ENCODE measurements at regions not wholly inside any gene's neighbourhood (a gene's known extent, or its start where the extent isn't known, plus 50 kb on each side); places are given as distances from the start of the nearest gene placed in this dataset.
A peak's percentile ranks its signal among the peaks of the same experiment; 100 is the strongest.

DNA sequence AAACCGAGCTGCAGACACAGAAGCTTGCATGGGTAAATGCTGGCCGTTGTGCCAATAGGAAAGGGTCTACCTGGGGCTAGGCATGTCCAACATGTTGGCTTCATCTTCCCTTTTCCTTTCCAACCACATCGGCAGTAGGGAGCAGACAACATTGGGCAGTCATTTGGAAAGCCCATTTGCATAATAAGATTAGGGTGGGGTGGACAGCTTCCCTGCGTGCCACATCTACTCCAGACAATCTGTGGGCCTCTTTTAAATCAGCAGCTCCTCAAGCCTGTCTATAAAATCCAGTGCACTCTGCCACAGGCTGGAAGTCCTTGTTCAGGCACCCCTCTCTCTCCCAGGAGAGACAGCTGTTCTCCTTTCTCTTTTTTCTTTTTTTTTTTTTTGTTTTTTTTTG lies 203.6 kb upstream of the KYNU start:
- WGBS (ENCODE audit: missing lambda C conversion rate), result 88% methylated on average over 4 of the region's 4 CpGs
- FAIRE-seq, result no peak
- CTCF ChIA-PET, result no interaction called here

DNA sequence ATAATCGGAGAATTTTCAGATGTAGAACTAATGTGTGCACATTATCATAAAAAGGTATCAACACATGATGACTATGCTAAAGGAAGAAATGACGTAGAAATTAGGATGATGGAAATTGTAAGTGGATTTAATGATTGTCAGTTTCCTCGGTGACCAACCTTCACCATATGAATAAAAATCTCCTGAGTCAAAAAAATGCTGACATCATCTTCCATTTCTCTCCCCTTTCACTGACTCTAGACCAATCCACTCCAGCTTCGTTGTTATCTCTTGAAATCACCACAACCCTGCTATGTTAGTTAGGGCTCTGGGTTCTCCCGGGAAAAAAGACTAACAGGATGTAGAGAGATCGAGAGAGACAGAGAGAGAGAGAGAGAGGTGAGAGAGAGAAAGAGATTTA lies 204.8 kb upstream of the KYNU start:
- TF ChIP-seq ZFP36 (IDR thresholded peaks at IDR 0.05; ENCODE audit: borderline replicate concordance, partially characterized antibody) (no peak), HDAC2 (IDR thresholded peaks at IDR 0.05) (no peak), MAFK (IDR thresholded peaks at IDR 0.05; ENCODE audit: partially characterized antibody) (peak; percentile 79)
- TF ChIP-seq, protein P1, sequence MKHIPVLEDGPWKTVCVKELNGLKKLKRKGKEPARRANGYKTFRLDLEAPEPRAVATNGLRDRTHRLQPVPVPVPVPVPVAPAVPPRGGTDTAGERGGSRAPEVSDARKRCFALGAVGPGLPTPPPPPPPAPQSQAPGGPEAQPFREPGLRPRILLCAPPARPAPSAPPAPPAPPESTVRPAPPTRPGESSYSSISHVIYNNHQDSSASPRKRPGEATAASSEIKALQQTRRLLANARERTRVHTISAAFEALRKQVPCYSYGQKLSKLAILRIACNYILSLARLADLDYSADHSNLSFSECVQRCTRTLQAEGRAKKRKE (CRISPR knock-in tag; IDR thresholded peaks at IDR 0.05; ENCODE audit: low read depth), result no peak
- Histone ChIP-seq H3K27ac (no peak overlapping the region), H3K4me1 (no peaks in the 10 kb centered on the region), H3K4me3 (no peak overlapping the region), H3K4me2 (no peak overlapping the region), H3K9me3 (no peaks in the 10 kb centered on the region)
- ChIA-PET POLR2A (interaction anchor here (0.6 kb wide), 1 partner anchor 18 kb away, joined by 3 read pairs; no protein-coding TSS in a partner anchor), CTCF (no interaction called here)
- no peak for FAIRE-seq
- DNase-seq (ENCODE audit: low read depth in 1 of 2, low spot score in 1 of 2), result no peak
- no peak for ATAC-seq
- 84% methylated on average over 6 of the region's 6 CpGs for WGBS (ENCODE audit: missing lambda C conversion rate)

More for the DNA sequence above, 203.6 kb upstream of the KYNU start:
- ATAC-seq, result no peak
- H3K27ac ChIP-seq, result no peak overlapping the region
- TF ChIP-seq NR3C1 (IDR thresholded peaks at IDR 0.05) (no peak), NFE2L2 (conservative IDR thresholded peaks at IDR 0.05; ENCODE audit: low read length) (no peak), TP53 (CRISPR knock-in tag; IDR thresholded peaks at IDR 0.05) (no peak), ZC3H11A (IDR thresholded peaks at IDR 0.05) (no peak)
- H3K9me3 ChIP-seq, result no peaks in the 10 kb centered on the region
- POLR2A ChIA-PET, result no interaction called here
- no peak overlapping the region for H3K4me3 ChIP-seq
- no peaks in the 10 kb centered on the region for H3K4me1 ChIP-seq
- DNase-seq (ENCODE audit: low read depth in 1 of 2, low spot score in 1 of 2), result no peak
- no peak overlapping the region for H3K4me2 ChIP-seq

DNA sequence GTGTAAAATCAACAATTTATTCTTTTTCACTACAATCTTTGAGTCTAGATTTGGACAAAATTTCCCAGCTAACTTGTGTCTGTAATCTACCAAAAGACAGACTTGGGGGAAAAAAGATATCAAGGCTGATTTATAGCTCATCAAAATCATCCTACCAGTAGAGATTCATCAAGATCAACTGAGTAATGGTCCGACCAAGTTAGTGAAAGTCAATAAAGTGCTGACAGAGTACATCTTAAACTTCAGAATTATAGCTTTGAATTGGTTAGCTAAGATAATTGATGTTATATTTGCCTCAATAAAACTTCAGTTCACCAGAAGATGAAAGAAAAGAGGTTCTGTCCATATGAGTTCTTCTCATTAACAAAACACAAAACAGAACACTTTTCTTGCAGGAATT lies 207.1 kb upstream of the KYNU start:
- Histone ChIP-seq H3K4me1 (no peaks in the 10 kb centered on the region), H3K4me3 (no peak overlapping the region), H3K27ac (no peak overlapping the region), H3K9me3 (no peaks in the 10 kb centered on the region), H3K4me2 (no peak overlapping the region)
- TF ChIP-seq MAFK (IDR thresholded peaks at IDR 0.05; ENCODE audit: partially characterized antibody) (peak; percentile 41), RAD21 (conservative IDR thresholded peaks at IDR 0.05 in 1 of 2, IDR thresholded peaks at IDR 0.05 in 1 of 2) (no peak)
- DNase-seq (ENCODE audit: low read depth in 1 of 2, low spot score in 1 of 2), result no peak
- CTCF ChIA-PET, result interaction anchor here (1.9 kb wide), 1 partner anchor 12 kb away, joined by 7 read pairs; no protein-coding TSS in a partner anchor
- POLR2A ChIA-PET, result no interaction called here
- WGBS (ENCODE audit: missing lambda C conversion rate), result 39% methylated on average over 1 of the region's 1 CpG
- no peak for FAIRE-seq
- no peak for ATAC-seq

DNA sequence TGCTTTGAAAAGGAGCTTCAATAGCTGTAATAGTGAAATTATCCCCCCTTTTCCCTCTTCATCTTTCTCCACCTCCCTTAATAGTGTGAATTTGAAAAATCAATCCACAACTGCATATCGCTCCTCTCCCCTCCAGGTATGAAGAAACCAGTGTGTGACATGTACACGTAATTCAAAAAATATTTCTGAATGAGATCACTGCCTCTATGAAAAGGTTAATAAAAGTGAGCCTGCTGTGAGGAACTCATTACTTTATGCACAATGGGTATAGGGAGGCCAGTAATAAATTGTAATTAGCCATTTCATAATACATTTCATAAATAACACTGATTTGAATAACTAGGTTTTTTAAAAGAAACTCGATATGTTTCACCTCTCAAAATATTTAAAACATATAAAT lies 209.0 kb upstream of the KYNU start:
- H3K4me3 ChIP-seq, result no peak overlapping the region
- 51% methylated on average over 3 of the region's 3 CpGs for WGBS (ENCODE audit: missing lambda C conversion rate)
- DNase-seq (ENCODE audit: low read depth in 1 of 2, low spot score in 1 of 2) (no peak), FAIRE-seq (no peak), ATAC-seq (no peak)
- no peak for TF ChIP-seq ZFP36 (IDR thresholded peaks at IDR 0.05; ENCODE audit: borderline replicate concordance, partially characterized antibody)
- TF ChIP-seq HOXA7 (CRISPR knock-in tag; IDR thresholded peaks at IDR 0.05), result no peak
- no peak for TF ChIP-seq MAFK (IDR thresholded peaks at IDR 0.05; ENCODE audit: partially characterized antibody)
- TF ChIP-seq HOXB5 (CRISPR knock-in tag; IDR thresholded peaks at IDR 0.05), result no peak
- no peak for TF ChIP-seq NPAS2 (CRISPR knock-in tag; IDR thresholded peaks at IDR 0.05; ENCODE audit: borderline replicate concordance)
- no peaks in the 10 kb centered on the region for H3K4me1 ChIP-seq
- ChIA-PET CTCF (no interaction called here), POLR2A (no interaction called here)
- no peaks in the 10 kb centered on the region for H3K9me3 ChIP-seq
- no peak overlapping the region for H3K27ac ChIP-seq
- H3K4me2 ChIP-seq, result no peak overlapping the region

DNA sequence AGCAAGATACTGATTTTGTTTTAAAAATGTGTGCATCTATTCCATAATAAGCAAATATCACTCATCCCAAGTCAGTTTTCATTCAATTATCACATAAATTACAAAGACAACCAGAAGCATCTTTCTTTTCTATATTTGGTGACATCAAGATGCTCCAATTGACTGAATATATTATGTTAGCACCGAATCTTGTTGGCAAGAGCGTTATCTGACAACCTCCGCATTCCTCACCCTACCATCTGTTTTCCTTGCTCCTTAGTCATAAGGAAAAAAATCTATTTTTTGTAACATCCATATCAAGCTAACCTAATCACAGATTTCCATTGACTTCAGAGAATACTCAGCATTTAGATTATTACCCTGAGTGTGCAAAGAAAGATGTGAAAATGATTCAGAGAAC lies 212.2 kb upstream of the KYNU start:
- TF ChIP-seq, protein P1 (CRISPR knock-in tag; IDR thresholded peaks at IDR 0.05; ENCODE audit: low read depth), result no peak
- no peak overlapping the region for H3K27ac ChIP-seq
- CTCF ChIA-PET, result no interaction called here
- no peak overlapping the region for H3K4me2 ChIP-seq
- FAIRE-seq (no peak), DNase-seq (ENCODE audit: low read depth in 1 of 2, low spot score in 1 of 2) (no peak), ATAC-seq (no peak)
- no peaks in the 10 kb centered on the region for H3K4me1 ChIP-seq
- no peaks in the 10 kb centered on the region for H3K9me3 ChIP-seq
- POLR2A ChIA-PET, result no interaction called here
- no peak overlapping the region for H3K4me3 ChIP-seq
- WGBS (ENCODE audit: missing lambda C conversion rate), result 83% methylated on average over 3 of the region's 3 CpGs

DNA sequence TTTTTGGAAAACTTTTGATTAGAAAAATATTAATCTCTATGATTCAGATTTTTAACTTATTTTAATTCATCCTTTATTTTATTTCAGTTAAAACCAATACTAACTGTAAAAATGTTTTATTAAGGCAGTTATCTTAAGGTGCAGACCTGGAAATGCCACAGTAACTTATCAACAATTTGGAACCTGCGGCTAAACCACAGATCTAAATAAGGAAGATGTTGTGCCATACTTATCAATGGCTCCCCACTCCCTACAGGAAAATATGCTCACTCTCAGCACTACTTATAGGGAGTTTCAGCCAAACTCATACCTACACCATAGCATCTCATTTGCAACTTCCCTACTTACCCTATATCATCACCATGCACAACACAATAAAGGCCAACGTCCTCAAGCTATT lies 226.9 kb upstream of the KYNU start:
- CTCF ChIA-PET, result no interaction called here
- TF ChIP-seq FOSL2 (IDR thresholded peaks at IDR 0.05) (no peak), FOSL2 (CRISPR knock-in tag; IDR thresholded peaks at IDR 0.05) (no peak), HEYL (CRISPR knock-in tag; IDR thresholded peaks at IDR 0.05) (no peak), RARB (CRISPR knock-in tag; IDR thresholded peaks at IDR 0.05) (no peak), FOXS1 (CRISPR knock-in tag; IDR thresholded peaks at IDR 0.05) (no peak), ZNF302 (CRISPR knock-in tag; IDR thresholded peaks at IDR 0.05) (no peak), CHD2 (IDR thresholded peaks at IDR 0.05; ENCODE audit: low read length, partially characterized antibody) (no peak), HOXB13 (CRISPR knock-in tag; IDR thresholded peaks at IDR 0.05; ENCODE audit: low read depth) (no peak), MYC (IDR thresholded peaks at IDR 0.05; ENCODE audit: borderline replicate concordance, low read length) (no peak), KDM5A (IDR thresholded peaks at IDR 0.05) (no peak)
- TF ChIP-seq, protein P2, sequence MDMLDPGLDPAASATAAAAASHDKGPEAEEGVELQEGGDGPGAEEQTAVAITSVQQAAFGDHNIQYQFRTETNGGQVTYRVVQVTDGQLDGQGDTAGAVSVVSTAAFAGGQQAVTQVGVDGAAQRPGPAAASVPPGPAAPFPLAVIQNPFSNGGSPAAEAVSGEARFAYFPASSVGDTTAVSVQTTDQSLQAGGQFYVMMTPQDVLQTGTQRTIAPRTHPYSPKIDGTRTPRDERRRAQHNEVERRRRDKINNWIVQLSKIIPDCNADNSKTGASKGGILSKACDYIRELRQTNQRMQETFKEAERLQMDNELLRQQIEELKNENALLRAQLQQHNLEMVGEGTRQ (IDR thresholded peaks at IDR 0.05), result no peak

More for the DNA sequence above, 226.9 kb upstream of the KYNU start:
- DNase-seq (ENCODE audit: low read depth in 1 of 2, low spot score in 1 of 2) (no peak), ATAC-seq (no peak), FAIRE-seq (no peak)
- POLR2A ChIA-PET, result no interaction called here
- 0 out of 3 replicates have a peak, but pooled peaks cover 3% of the 10 kb centered on the region for H3K9me3 ChIP-seq
- 61% methylated on average over 2 of the region's 2 CpGs for WGBS (ENCODE audit: missing lambda C conversion rate)
- no peak overlapping the region for H3K4me3 ChIP-seq
- no peak overlapping the region for H3K27ac ChIP-seq
- no peak overlapping the region for H3K4me2 ChIP-seq
- H3K4me1 ChIP-seq, result no peaks in the 10 kb centered on the region

All from A549 (cell line).